Lung (tissue), 11 donors: ENCODE measurements at regions not wholly inside any gene's neighbourhood (a gene's known extent, or its start where the extent isn't known, plus 50 kb on each side); places are given as distances from the start of the nearest gene placed in this dataset.

Experiments used
- ATAC-seq: fragments of 200-7000 bp; cut with Tn5 transposase; one replicate; pipeline ENCODE4 v1.9.1; 2020; ENCODE audit warnings: moderate number of reproducible peaks; ENCODE audit not compliant: insufficient read depth, low FRiP score
- DNase-seq, 3 donors: peaks; one replicate each; pipeline ENCODE4 v3.0.0-alpha.2; 2013 to 2017
- H3K27ac ChIP-seq, 2 donors: one replicate each; pipeline ENCODE4 v1.5.1; 2013; ENCODE audit warnings: mild to moderate bottlenecking in 2 of 2, moderate library complexity in 2 of 2, control low read depth in 1 of 2, inconsistent platforms in 1 of 2, low read depth in 1 of 2, low read length in 1 of 2
- H3K27me3 ChIP-seq, 3 donors: one replicate each; pipeline ENCODE4 v1.5.1; 2013; ENCODE audit warnings: low read length in 2 of 3; ENCODE audit not compliant: control insufficient read depth in 3 of 3, insufficient read depth in 3 of 3
- H3K36me3 ChIP-seq, 4 donors: one replicate each; pipeline ENCODE4 v1.5.1; 2013; ENCODE audit warnings: low read length in 4 of 4, mild to moderate bottlenecking in 1 of 4, moderate library complexity in 1 of 4; ENCODE audit not compliant: control insufficient read depth in 4 of 4, insufficient read depth in 4 of 4
- H3K4me1 ChIP-seq, 5 donors: one replicate each; pipeline ENCODE4 v1.5.1; 2013; ENCODE audit warnings: low read length in 5 of 5, mild to moderate bottlenecking in 2 of 5, moderate library complexity in 1 of 5; ENCODE audit not compliant: control insufficient read depth in 5 of 5, insufficient read depth in 5 of 5
- H3K4me3 ChIP-seq: one replicate; pipeline ENCODE4 v1.5.1; 2013; ENCODE audit warnings: mild to moderate bottlenecking, control low read depth, moderate library complexity
- H3K9ac ChIP-seq, 2 donors: one replicate each; pipeline ENCODE4 v1.5.1; 2013; ENCODE audit warnings: low read length in 2 of 2, control low read depth in 1 of 2; ENCODE audit not compliant: insufficient read depth in 1 of 2
- H3K9me3 ChIP-seq, 4 donors: one replicate each; pipeline ENCODE4 v1.5.1; 2013; ENCODE audit warnings: low read length in 3 of 4, mild to moderate bottlenecking in 1 of 4, moderate library complexity in 1 of 4; ENCODE audit not compliant: control insufficient read depth in 4 of 4, insufficient read depth in 3 of 4
- WGBS, 2 donors: extraction: QIAGEN DNeasy Blood & Tissue Kit; methylation state at CpG; one replicate each; pipeline ENCODE4 v1.1.7; 2013; 5-methylcytosine and 5-hydroxymethylcytosine counted together
- TF ChIP-seq, protein P1 (sequence below): IDR thresholded peaks from 2 replicates; pipeline ENCODE4 v1.5.1; 2012; ENCODE audit warnings: mild to moderate bottlenecking; ENCODE audit errors: control extremely low read depth, extremely low read depth
- donor health status: control.
- donor health status: control.
- donor health status: Bipolar disorder and iron deficiency.
- donor health status: healthy.
- donor health status: DM: yes; HTN: yes; CAD: no.

DNA sequence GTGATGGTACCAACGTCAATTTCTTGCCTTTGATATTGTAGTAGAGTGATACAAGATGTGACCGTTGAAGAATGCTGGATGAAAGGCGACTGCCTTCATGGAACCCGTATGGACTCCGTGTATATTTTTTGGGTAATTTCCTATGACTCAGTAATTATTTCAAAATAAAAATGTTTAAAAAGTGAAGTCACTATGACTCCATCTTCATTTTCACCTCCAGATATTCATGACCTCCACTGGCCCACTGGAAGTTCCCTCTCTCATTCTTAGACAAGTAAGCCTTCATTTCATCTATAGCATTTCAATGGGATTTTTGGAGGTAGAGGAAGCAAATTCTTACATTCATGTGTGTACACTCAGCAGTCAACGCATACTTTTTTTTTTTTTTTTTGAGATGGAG, 111.8 kb upstream of the NUDT7 start:
- WGBS, 2 donors, result 88 to 93% methylated on average over 6 of the region's 6 CpGs

DNA sequence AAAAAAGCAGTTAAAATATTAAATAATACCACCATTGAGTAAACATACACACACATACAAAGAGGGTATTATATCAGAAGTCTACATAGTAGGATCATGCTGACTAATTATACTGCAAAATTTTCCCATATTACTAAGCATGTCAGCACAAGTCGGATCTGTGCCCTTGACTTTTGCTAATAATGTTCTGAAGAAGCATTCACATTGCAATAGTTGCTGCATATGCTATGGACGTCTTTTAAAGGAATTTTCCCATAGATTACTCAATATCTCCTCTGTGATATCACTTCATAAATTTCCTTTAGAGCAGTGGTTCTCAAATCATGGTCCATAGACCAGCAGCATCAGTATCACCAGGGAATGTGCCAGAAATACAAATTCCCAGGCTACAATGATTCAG, 110.9 kb upstream of the NUDT7 start:
- no peak overlapping the region for H3K27ac ChIP-seq
- no peaks in the 10 kb centered on the region for H3K4me1 ChIP-seq
- H3K9me3 ChIP-seq, result peaks cover 0 to 5% (median under 1%) of the 10 kb centered on the region in 4 donors
- ATAC-seq (no peak), DNase-seq (peak in 1 of 3 donors; percentile 10)
- TF ChIP-seq, protein P1, sequence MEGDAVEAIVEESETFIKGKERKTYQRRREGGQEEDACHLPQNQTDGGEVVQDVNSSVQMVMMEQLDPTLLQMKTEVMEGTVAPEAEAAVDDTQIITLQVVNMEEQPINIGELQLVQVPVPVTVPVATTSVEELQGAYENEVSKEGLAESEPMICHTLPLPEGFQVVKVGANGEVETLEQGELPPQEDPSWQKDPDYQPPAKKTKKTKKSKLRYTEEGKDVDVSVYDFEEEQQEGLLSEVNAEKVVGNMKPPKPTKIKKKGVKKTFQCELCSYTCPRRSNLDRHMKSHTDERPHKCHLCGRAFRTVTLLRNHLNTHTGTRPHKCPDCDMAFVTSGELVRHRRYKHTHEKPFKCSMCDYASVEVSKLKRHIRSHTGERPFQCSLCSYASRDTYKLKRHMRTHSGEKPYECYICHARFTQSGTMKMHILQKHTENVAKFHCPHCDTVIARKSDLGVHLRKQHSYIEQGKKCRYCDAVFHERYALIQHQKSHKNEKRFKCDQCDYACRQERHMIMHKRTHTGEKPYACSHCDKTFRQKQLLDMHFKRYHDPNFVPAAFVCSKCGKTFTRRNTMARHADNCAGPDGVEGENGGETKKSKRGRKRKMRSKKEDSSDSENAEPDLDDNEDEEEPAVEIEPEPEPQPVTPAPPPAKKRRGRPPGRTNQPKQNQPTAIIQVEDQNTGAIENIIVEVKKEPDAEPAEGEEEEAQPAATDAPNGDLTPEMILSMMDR, result no peak
- H3K4me3 ChIP-seq, result no peak overlapping the region
- no peaks in the 10 kb centered on the region for H3K27me3 ChIP-seq
- WGBS, 2 donors, result 64 to 75% methylated on average over 2 of the region's 2 CpGs
- no peaks in the 10 kb centered on the region for H3K36me3 ChIP-seq
- no peak overlapping the region for H3K9ac ChIP-seq

More for the DNA sequence above, 111.8 kb upstream of the NUDT7 start:
- TF ChIP-seq, protein P1, result no peak
- peaks cover 0 to 5% (median under 1%) of the 10 kb centered on the region in 4 donors for H3K9me3 ChIP-seq
- no peak for DNase-seq
- H3K9ac ChIP-seq, result no peak overlapping the region
- H3K4me1 ChIP-seq, result no peaks in the 10 kb centered on the region
- H3K27me3 ChIP-seq, result no peaks in the 10 kb centered on the region
- no peaks in the 10 kb centered on the region for H3K36me3 ChIP-seq
- no peak overlapping the region for H3K27ac ChIP-seq
- ATAC-seq, result no peak
- no peak overlapping the region for H3K4me3 ChIP-seq

DNA sequence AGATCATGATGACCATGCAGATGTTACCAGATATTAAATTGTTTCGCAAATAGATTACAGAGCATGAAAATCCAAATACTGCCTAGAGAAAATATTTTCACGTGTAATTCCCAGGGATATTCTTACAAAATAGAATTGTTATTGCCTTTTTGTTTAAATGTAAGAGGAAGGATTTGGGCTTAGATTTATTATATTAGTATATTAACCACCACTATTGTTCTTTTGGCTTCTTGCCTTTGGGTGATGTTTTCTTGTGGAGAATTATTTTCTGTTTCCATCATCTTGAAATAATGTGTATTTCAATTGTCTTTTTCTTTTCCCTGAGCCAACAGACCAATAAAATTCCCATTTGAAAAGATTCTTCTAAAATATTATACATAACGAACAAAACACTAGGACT, 109.7 kb upstream of the NUDT7 start:
- H3K4me1 ChIP-seq, result no peaks in the 10 kb centered on the region
- no peaks in the 10 kb centered on the region for H3K27me3 ChIP-seq
- 80 to 84% methylated on average over 3 of the region's 3 CpGs for WGBS, 2 donors
- ATAC-seq, result no peak
- H3K9ac ChIP-seq, result no peak overlapping the region
- no peak overlapping the region for H3K4me3 ChIP-seq
- DNase-seq, result no peak
- no peak overlapping the region for H3K27ac ChIP-seq
- TF ChIP-seq, protein P1, result no peak
- peaks cover 0 to 5% (median under 1%) of the 10 kb centered on the region in 4 donors for H3K9me3 ChIP-seq
- no peaks in the 10 kb centered on the region for H3K36me3 ChIP-seq

DNA sequence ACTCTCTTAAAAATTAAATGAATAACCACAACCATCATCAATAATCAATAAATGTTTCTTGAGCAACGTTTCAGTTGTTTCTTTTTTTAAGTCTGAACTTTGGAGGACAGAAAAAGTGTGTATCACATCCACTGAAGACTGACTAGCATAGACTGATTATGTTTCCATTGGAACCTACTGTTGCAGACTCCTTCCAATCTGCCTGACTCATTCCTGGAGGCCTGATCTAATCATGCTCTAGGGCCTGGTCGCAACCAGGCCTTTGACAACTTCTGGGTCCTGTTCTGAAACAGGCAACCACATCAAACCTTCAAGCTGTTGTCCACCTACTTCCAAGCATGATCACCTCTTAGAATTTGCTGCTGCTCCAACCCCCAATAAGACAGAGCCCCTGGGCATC, 109.2 kb upstream of the NUDT7 start:
- H3K4me3 ChIP-seq, result no peak overlapping the region
- H3K4me1 ChIP-seq, result peaks cover 0 to 3% (median 0%) of the 10 kb centered on the region in 5 donors
- no peak for DNase-seq
- H3K27ac ChIP-seq, result no peak overlapping the region
- no peaks in the 10 kb centered on the region for H3K27me3 ChIP-seq
- ATAC-seq, result no peak
- TF ChIP-seq, protein P1, result no peak
- 71 to 74% methylated on average over 2 of the region's 2 CpGs for WGBS, 2 donors
- no peak overlapping the region for H3K9ac ChIP-seq
- H3K36me3 ChIP-seq, result no peaks in the 10 kb centered on the region
- peaks cover 0 to 5% (median under 1%) of the 10 kb centered on the region in 4 donors for H3K9me3 ChIP-seq
